ENCODE measurements at regions not wholly inside any gene's neighbourhood (a gene's known extent, or its start where the extent isn't known, plus 50 kb on each side); places are given as distances from the start of the nearest gene placed in this dataset.

DNA sequence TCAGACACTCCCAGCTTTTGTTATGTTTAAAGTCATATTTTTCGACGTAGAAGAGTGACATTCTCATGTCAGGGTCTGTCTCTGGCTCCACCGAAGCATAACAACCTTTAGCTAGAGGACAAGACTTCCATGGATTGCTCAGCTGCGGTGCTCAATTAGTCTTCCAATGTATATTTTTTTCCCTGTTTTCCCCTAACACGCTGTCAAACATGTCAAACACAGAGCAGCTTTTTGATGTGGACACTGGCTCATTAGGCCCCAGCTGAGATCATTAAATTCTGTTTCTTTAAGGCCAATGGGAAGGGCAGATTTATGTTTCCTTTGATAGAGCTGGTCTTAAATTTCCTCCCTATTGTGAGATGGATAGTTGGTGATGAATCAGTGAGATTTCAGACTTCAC is 525.4 kb downstream of the PIK3C3 start:
- H3K4me3 ChIP-seq: no peak overlapping the region
- intact Hi-C loops (cut with DNase I; ENCODE audit: low total_unique reads): no loop called here
- no peaks in the 10 kb centered on the region for H3K36me3 ChIP-seq (ENCODE audit: low read depth, missing control alignments)
- TF ChIP-seq POLR2A (IDR thresholded peaks at IDR 0.05): no peak
- TF ChIP-seq, protein P1, sequence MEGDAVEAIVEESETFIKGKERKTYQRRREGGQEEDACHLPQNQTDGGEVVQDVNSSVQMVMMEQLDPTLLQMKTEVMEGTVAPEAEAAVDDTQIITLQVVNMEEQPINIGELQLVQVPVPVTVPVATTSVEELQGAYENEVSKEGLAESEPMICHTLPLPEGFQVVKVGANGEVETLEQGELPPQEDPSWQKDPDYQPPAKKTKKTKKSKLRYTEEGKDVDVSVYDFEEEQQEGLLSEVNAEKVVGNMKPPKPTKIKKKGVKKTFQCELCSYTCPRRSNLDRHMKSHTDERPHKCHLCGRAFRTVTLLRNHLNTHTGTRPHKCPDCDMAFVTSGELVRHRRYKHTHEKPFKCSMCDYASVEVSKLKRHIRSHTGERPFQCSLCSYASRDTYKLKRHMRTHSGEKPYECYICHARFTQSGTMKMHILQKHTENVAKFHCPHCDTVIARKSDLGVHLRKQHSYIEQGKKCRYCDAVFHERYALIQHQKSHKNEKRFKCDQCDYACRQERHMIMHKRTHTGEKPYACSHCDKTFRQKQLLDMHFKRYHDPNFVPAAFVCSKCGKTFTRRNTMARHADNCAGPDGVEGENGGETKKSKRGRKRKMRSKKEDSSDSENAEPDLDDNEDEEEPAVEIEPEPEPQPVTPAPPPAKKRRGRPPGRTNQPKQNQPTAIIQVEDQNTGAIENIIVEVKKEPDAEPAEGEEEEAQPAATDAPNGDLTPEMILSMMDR (IDR thresholded peaks at IDR 0.05): no peak
- H3K27ac ChIP-seq: no peak overlapping the region
- no peak for DNase-seq
- WGBS, 2 donors: 55 to 62% methylated on average over 5 of the region's 5 CpGs
- H3K27me3 ChIP-seq: no peaks in the 10 kb centered on the region
- no peaks in the 10 kb centered on the region for H3K4me1 ChIP-seq
- no peaks in the 10 kb centered on the region for H3K9me3 ChIP-seq

DNA sequence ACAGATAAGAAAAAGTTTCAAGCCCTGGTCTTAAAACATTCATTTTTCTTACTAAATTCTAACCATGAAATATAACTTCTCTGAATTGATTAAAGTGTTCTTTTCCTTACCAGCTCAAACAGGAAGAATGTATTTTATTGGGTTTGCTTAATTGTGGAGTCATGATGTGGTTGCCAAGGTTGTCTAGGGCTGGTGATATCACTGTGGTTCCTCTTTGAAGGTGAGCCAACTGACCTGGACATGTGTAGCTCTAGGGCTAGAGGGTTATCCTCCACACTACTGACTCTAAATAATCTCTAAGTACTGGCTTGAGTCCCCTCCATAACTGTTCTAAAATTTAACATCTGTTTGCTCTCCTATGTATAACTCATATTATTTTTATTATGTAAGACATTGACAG is 529.6 kb downstream of the PIK3C3 start:
- TF ChIP-seq, protein P1 (IDR thresholded peaks at IDR 0.05): no peak
- TF ChIP-seq POLR2A (IDR thresholded peaks at IDR 0.05): no peak
- no peaks in the 10 kb centered on the region for H3K9me3 ChIP-seq
- intact Hi-C loops (cut with DNase I; ENCODE audit: low total_unique reads): no loop called here
- no peaks in the 10 kb centered on the region for H3K27me3 ChIP-seq
- DNase-seq: no peak
- H3K4me1 ChIP-seq: no peaks in the 10 kb centered on the region
- no peak overlapping the region for H3K4me3 ChIP-seq
- H3K36me3 ChIP-seq (ENCODE audit: low read depth, missing control alignments): no peaks in the 10 kb centered on the region
- H3K27ac ChIP-seq: no peak overlapping the region

DNA sequence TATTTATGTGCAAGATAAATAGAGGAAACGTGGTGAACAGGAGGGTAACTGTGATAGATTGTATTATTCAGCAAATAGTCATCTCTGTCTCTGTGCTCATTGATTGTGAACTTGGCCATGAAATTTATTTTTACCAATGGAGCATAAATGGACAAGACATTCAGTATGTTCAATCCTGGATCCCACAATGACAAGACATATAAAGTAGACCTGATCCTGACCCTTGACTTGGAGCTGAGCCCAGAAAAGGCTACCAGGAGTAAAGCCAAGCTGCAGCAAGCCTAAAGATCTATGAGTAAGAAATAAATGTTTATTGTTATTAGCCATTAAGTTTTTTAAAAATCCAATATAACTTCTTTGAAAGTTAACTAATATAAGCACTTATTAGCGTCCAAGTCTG is 531.2 kb downstream of the PIK3C3 start:
- 56 to 57% methylated on average over 2 of the region's 2 CpGs for WGBS, 2 donors

DNA sequence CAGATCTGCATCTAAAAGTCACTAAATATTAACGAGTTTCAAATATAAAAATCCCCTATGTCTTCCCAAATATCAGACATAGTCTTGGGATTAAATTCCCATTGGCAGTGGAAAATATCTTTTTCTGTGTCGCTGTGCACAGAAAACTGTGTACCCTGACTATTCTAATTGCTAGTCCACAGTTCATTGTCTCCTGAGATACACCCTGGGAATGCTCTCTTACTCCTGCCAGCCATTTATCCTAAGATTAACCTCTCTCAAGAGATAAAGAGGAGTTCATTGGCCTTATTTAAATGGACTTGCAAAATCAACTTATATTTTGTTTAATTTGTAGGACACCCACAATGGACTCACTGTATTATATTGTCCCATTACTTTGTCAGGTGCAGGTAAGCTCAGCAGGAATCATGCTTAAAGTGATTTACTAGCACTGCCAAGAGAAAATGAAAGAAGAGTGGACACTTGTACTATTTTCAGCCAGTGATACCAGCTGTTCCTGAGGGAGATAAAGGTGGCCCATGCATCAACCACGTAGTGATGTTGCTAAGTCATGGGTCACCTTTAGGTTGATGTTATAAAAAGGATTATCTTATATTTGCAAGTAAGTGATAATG is 553.8 kb downstream of the PIK3C3 start:
- no peak overlapping the region for H3K27ac ChIP-seq
- no peaks in the 10 kb centered on the region for H3K9me3 ChIP-seq
- H3K36me3 ChIP-seq (ENCODE audit: low read depth, missing control alignments): no peaks in the 10 kb centered on the region
- DNase-seq: no peak
- TF ChIP-seq POLR2A (IDR thresholded peaks at IDR 0.05): no peak
- TF ChIP-seq, protein P1 (IDR thresholded peaks at IDR 0.05): no peak
- 78 to 80% methylated on average over 3 of the region's 3 CpGs for WGBS, 2 donors
- H3K4me3 ChIP-seq: no peak overlapping the region
- no peaks in the 10 kb centered on the region for H3K4me1 ChIP-seq
- intact Hi-C loops (cut with DNase I; ENCODE audit: low total_unique reads): no loop called here
- H3K27me3 ChIP-seq: no peaks in the 10 kb centered on the region

More for the DNA sequence above, 531.2 kb downstream of the PIK3C3 start:
- Histone ChIP-seq H3K36me3 (ENCODE audit: low read depth, missing control alignments) (no peaks in the 10 kb centered on the region), H3K27ac (no peak overlapping the region), H3K27me3 (no peaks in the 10 kb centered on the region), H3K4me1 (no peaks in the 10 kb centered on the region), H3K4me3 (no peak overlapping the region), H3K9me3 (no peaks in the 10 kb centered on the region)
- no peak for DNase-seq
- TF ChIP-seq POLR2A (IDR thresholded peaks at IDR 0.05): no peak
- TF ChIP-seq, protein P1 (IDR thresholded peaks at IDR 0.05): no peak
- intact Hi-C loops (cut with DNase I; ENCODE audit: low total_unique reads): no loop called here

DNA sequence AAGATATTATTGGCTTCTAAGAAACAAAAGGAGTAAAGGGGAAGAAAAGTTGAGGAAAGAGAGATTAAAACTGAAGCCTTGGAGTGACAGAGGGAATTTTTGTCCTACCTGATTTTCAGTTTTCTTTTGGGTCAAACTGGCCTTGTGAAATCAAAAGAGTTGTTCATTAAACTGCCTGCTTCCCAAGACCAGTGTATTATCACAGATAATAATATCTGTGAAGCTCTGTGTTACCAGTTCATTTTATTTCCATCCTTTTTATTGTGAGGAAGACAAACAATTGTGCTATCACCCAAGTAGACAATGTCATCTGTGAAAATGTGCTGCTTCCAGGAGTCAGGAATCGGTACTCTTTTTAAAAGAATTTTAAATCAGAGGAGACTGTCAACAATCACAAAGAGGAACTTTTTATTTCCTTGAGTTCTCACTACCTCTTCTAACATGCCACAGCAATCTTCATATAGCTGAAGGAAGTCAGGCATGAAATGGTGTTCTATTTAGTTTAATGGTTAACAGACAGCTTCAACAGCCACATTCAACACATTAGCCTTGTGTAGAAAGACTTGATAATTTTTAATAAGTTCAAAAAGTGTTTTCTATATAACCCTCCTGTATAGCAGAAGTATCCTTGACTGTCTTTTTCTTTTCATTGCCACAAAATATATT is 554.8 kb downstream of the PIK3C3 start:
- 76 to 96% methylated on average over 1 of the region's 1 CpG for WGBS, 2 donors

More for the DNA sequence above, 554.8 kb downstream of the PIK3C3 start:
- Histone ChIP-seq H3K9me3 (no peaks in the 10 kb centered on the region), H3K4me1 (no peaks in the 10 kb centered on the region), H3K27ac (no peak overlapping the region), H3K36me3 (ENCODE audit: low read depth, missing control alignments) (no peaks in the 10 kb centered on the region), H3K27me3 (no peaks in the 10 kb centered on the region), H3K4me3 (no peak overlapping the region)
- DNase-seq: no peak
- intact Hi-C loops (cut with DNase I; ENCODE audit: low total_unique reads): no loop called here
- no peak for TF ChIP-seq POLR2A (IDR thresholded peaks at IDR 0.05)
- TF ChIP-seq, protein P1 (IDR thresholded peaks at IDR 0.05): no peak

Data from testis (tissue), 2 donors.